ENCODE measurements at regions not wholly inside any gene's neighbourhood (a gene's known extent, or its start where the extent isn't known, plus 50 kb on each side); places are given as distances from the start of the nearest gene placed in this dataset.

GRCh38 chr1:82924666-82925065 is 1074.3 kb downstream of the TTLL7 start:
- no peak for DNase-seq

DNA sequence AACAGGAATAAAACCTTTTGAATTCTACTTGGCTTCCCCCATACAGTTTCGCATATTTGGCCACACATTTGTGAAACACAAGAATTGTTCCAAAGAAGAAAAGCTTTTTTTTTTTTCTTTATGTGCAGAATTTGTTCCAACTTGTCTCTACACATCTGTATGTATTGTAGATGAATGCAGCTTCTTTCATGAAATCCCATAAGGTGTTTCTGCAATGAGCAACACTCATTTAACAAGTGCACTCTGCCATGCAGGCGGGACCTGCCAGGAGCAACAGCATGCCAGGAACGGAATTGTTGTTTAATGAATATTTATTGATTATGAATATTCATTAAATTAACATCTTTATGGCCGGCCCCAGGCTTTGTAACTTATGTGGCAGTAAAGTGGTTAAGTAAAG is 1075.0 kb downstream of the TTLL7 start:
- no peak for DNase-seq

DNA sequence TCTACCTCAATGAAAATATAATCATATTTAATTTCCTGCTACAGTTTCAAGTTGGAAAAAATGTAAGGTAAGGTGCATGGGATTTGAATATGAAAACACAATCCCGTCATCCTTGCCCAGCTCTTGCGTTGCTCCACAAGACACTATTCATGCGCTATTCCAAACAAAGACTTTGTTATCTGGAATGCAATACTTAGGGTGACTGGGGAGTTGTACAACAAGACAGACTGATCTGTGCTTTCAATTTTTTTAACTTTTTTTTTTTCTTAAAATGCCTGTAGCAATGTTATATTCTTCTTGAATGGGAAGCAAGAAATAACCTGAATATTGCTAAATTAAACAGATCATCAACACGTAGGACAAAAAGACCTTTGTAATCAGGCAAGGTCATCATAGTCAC is 1077.2 kb downstream of the TTLL7 start:
- no peak for DNase-seq

- DNase-seq, result no peak
Measured at GRCh38 chr1:82920418-82921248, 1078.3 kb downstream of the TTLL7 start.

GRCh38 chr1:82919837-82920236 is 1079.1 kb downstream of the TTLL7 start:
- DNase-seq, result no peak

DNA sequence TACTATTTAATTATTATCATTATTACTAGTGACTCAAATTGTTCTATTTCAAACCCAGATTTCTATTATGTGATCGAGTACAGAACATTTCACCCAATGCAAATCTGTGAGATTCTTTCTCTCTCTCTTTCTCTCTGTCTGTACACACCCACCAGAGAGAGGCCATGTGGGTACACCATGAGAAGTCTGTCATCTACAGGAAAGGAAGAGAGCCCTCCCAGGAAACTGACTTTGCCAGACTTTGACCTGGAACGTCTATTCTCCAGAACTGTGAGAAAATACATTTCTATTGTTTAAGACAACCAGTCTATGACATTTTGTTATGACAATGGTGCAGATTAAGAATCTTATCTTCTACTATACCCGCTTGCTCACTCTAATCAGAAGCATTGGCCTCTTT is 1091.6 kb downstream of the TTLL7 start:
- DNase-seq, result no peak

GRCh38 chr1:82903626-82904025 is 1095.3 kb downstream of the TTLL7 start:
- peak; percentile 11 for DNase-seq

GRCh38 chr1:82901561-82901960 is 1097.4 kb downstream of the TTLL7 start:
- DNase-seq, result no peak

- no peak for DNase-seq
Measured at GRCh38 chr1:82901118-82901517, 1097.8 kb downstream of the TTLL7 start.

DNA sequence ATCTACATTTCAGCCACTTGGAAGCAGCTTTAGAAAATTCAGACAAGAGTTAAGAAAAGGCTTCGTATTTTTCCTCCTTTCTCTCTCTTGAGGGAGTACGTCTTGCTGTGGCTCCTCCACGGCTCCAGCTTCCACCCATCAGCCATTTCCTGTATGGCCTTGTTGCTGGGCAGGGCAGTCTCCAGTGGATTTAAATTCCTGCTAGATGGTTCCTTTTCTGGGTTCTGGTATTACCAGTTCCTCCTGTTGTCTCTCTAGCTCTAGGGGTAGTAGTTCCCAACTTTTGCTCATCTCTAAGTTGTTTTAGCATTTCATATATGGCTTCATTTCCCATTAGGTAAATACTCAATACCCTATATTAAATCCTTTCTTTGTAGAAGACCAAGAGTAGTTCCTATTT is 1098.3 kb downstream of the ADGRL2 start:
- DNase-seq, result no peak

DNA sequence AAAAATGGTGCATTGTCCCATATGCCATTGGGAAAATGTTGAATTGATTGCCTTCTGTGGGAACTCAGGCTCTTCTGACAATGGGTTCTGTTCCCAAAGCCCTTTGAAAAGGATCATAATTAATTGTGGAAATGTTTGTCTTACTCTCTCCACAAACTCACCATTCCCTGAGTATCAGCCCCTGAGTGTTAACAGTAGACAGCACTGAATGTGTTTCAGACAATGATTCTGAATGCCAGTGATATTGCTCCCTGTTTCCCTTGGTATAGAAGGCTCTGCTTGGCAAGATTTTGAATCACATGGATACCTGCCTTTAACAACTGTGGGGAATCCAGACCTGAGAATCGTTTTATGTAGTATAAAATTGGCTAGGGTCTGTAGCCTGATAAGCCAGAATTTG is 1096.8 kb downstream of the ADGRL2 start:
- DNase-seq, result no peak

DNA sequence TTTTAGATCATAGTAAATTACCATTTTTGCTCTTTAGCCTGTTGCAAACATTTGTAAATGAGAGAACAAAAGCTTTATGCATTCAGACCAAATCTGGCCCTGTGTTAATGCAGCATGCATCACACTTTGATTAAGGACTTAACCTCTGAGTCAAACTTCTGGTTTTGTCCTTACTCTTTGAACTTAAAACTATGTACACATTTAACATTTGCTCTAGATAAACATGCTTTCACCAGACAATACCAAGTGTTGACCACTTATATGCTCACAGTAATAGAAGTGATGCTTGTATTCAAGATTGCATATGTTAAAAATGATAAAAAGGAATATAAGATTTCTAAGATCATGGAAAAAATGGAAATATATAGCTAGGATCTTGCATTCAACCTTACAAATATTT is 1095.3 kb downstream of the ADGRL2 start:
- no peak for DNase-seq

DNA sequence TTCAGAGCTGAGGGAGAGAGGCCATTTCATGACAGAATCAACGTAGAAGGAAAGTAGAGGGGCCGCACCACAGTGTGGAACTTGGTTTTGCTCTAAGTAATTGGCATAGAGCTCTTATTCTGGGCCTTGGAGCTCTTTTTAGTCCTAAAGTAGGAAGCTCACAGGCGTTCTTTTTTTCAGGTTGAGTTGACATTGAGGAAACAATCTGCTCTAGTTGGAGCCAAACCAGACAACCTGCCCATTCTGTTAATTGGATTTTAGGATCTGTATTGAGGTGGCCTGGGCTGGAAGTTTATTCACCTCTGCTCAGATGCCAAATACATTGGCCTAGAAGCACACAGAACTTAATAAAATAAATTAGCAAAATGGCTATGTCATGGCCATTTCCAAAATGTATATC is 1093.9 kb downstream of the ADGRL2 start:
- no peak for DNase-seq

DNA sequence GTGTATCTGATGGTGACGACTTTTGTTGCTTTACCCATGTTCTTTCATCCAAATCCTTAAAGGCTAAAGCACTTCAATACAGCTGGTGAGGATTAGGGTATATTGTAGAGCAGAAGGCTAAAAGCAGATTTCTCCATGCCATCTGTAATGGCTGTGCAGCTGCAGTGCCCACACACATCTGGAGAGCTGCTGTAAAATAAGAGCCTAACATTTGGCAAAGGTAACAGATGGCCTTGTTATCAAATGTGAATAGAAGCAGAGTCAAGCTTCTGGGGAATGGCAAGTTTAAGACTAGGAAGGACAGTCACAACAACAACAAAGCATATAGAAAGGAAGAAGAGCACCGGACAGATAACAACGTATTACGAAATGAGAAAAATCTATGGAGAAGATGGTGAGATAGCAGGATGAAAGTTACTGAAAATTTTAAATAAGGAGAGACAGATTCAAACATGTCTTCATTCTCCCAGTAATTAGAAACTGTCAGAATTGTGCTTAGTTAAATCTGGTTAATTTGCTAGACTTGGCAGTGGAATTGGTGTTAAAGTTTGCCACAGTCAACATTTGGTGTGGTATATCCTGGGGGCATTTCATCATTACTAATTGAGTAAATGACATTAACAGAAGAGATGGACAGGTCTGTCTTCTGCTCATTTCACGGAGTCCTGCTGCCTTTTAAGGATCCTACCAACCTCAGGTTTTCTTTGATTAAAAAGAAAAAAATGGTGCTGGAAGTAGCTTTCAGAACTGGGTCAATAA is 1093.2 kb downstream of the ADGRL2 start:
- DNase-seq, result no peak

- no peak for DNase-seq
Measured at GRCh38 chr1:82880506-82880905, 1079.8 kb downstream of the ADGRL2 start.

- no peak for DNase-seq
Measured at GRCh38 chr1:82879701-82880305, 1079.1 kb downstream of the ADGRL2 start.

DNA sequence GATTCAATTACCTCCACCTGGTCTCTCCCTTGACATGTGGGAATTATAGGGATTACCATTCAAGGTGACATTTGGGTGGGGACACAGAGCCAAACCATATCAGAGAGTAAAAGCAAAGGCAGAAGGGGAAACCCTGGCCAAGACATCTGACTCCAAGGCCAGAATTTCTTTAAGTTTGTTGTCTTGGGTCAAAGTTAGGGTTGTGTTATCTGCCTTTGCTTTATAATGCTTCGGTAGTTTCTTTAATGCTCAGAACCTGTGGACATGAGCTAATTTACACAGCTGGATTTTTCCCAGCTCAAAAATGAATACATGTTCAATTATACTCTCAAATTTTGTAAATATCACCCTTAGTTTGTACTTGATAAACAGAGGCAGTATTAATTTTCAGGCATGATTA is 1074.4 kb downstream of the ADGRL2 start:
- no peak for DNase-seq

GRCh38 chr1:82874041-82874440 is 1073.3 kb downstream of the ADGRL2 start:
- DNase-seq, result no peak

GRCh38 chr1:82870332-82870731 is 1069.6 kb downstream of the ADGRL2 start:
- DNase-seq, result no peak

DNA sequence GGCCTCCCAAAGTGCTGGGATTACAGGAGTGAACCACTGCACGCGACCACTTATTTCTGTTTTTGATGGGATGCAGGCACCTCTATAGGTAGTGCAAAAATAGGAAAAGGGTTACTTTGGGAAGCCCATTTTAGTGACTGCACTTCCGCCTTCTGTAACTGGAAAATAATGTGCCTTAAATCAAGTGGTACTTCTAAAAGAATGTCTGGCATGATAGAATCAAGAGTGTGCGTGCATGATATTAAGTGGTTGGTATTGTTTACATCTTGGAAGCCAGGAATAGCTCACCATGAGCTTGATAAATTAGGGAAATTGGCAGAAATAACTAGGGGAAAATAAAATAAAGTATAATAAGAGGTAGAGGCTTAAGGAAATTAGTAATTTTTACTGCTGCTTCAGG is 1067.0 kb downstream of the ADGRL2 start:
- no peak for DNase-seq

DNA sequence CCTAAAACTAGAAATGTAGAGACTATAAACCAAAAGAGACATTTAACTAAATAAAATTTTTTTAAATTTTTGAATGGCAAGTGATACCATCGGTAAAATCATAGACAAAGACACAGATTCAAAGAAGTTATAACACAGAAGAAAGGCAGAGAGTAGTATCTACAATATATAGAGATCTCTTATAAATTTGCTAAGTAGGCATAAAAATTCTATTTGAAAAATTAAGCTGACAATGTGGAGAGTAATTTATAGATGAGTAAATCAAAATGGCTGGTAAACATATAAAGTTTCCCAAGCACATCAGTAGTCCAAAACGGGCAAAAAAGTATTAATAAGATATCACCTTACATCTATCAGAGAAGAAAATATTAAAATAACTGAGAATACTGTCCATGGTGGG is 1061.0 kb downstream of the ADGRL2 start:
- no peak for DNase-seq

DNA sequence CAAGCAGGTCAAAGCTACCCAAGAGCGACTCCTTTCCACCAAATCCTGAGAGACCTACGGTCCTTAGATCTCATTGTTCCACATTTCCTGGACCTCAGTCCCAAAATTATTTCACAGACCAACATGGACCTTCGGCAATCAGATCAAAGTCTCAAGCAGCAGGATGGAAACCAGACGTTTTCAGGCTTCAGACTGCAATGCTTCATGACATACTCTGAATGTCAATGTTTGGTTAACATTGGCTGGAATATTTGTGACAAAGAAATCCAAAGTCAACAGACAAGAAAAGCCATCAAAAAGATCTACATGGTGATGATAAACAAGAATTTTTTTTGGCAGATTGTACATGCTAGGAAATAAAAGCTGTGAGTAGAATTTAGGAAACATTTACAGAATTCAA is 1057.3 kb downstream of the ADGRL2 start:
- no peak for DNase-seq

DNA sequence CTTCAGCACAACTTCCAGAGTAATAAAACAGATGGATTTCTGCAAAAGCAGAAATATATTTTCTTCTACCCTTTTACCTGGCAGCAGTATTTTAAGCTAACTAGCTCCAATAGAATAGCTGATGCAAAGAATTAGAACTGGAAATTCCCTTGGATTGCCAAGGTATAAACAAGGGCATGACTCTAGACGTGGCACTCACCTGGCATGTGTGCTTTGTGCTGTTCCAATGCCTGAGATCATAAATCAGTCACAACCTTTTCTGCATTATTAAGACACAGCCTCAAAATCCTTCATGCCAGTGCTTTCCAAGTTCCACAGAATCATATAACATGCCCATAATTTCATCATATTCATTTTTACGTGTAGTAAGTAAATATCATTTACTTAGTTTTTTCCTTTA is 1048.7 kb downstream of the ADGRL2 start:
- DNase-seq, result no peak

DNA sequence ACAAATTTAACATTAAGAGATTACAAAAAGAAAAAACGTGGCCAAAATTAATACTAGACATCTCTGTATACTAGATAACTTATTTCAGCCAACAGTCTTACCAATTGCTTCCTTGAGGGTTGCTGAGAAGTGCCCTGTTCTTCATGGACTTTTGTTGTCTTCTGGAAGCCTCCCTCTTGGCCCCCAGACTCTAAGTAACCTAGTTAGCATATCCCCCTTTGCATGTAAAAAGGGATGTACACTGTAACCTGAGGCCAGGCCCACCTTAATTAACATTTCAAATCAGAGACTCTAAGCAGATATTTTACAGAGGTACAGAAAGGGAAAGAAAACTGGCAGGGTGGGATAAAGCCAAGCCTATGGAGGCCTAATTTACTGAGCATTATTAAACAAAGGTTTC is 1047.3 kb downstream of the ADGRL2 start:
- DNase-seq, result no peak

All from NCI-H1105 treated with DMSO at 0.1 percent for 48 hours (cell line).